Transverse colon (tissue), 4 donors: ENCODE measurements at regions not wholly inside any gene's neighbourhood (a gene's known extent, or its start where the extent isn't known, plus 50 kb on each side); places are given as distances from the start of the nearest gene placed in this dataset.

Source experiments
- DNase-seq: peaks from one replicate; pipeline ENCODE4 v3.0.0-alpha.2; 2019
- H3K27ac ChIP-seq, 4 donors: fragments of 200-600 bp; sonication (generic); 2 replicates each; pipeline ENCODE4 v1.5.1; 2016 to 2018; ENCODE audit warnings: inconsistent platforms in 4 of 4
- H3K27me3 ChIP-seq: fragments of 200-600 bp; sonication (generic); 2 replicates; pipeline ENCODE4 v1.5.1; 2017; ENCODE audit warnings: inconsistent platforms
- H3K36me3 ChIP-seq, 4 donors: fragments of 200-600 bp; sonication (generic); 2 replicates each; pipeline ENCODE4 v1.5.1; 2017 to 2019; ENCODE audit warnings: inconsistent platforms in 4 of 4
- H3K4me1 ChIP-seq, 4 donors: fragments of 200-600 bp; sonication (generic); 2 replicates each; pipeline ENCODE4 v1.5.1; 2017 to 2020; ENCODE audit warnings: inconsistent platforms in 4 of 4
- H3K4me3 ChIP-seq, 4 donors: fragments of 200-600 bp; sonication (generic); 1 replicate in 1 of 4; 2 replicates in 3 of 4; pipeline versions ENCODE4 v1.5.1 to v1.6.1; 2017 to 2019; ENCODE audit warnings: inconsistent platforms in 4 of 4
- H3K9me3 ChIP-seq, 2 donors: fragments of 200-600 bp; sonication (generic); 2 replicates each; pipeline ENCODE4 v1.5.1; 2017 to 2019; ENCODE audit warnings: inconsistent platforms in 2 of 2
- EP300 ChIP-seq: sonication (generic); formaldehyde crosslinking; IDR thresholded peaks from one replicate; pipeline ENCODE4 v1.6.1; 2017; ENCODE audit warnings: antibody characterized with exemption, low read depth
- POLR2A ChIP-seq: fragments of 450-650 bp; IDR thresholded peaks from one replicate; pipeline ENCODE4 v1.6.1; 2016; ENCODE audit warnings: antibody characterized with exemption, mild to moderate bottlenecking, moderate library complexity
- POLR2AphosphoS5 ChIP-seq, 3 donors: sonication (generic); formaldehyde crosslinking; IDR thresholded peaks; one replicate each; pipeline ENCODE4 v1.6.1; 2016; ENCODE audit warnings: antibody characterized with exemption in 3 of 3
- WGBS, 2 donors: methylation state at CpG; one replicate each; pipeline ENCODE4 v1.1.5; 2018; ENCODE audit warnings: low coverage in 1 of 2; 5-methylcytosine and 5-hydroxymethylcytosine counted together
- in situ Hi-C, 4 donors: fragments of 200-750 bp; cut with MboI; loops; one replicate each; pipeline versions ENCODE4 v1.15.0 to v1.15.1; 2017; ENCODE audit warnings: low sequenced_read_pairs in 3 of 4, low pct_ligation_motif_present in 1 of 4, low pct_unique_long_range_greater_than_20kb in 1 of 4
- intact Hi-C: fragments of 100-400 bp; cut with DNase I; formaldehyde crosslinking; loops from one replicate; pipeline ENCODE4 v1.15.1; 2023; ENCODE audit warnings: low total_unique reads
- TF ChIP-seq, protein P1 (sequence below), 5 experiments: fragments of 200-600 bp in 3 of 5; fragments of 450-650 bp in 2 of 5; sonication (generic) in 3 of 5; IDR thresholded peaks; 1 replicate in 2 of 5; 2 replicates in 3 of 5; pipeline ENCODE4 v1.5.1; 2016 to 2017; ENCODE audit warnings: antibody characterized with exemption in 5 of 5, inconsistent platforms in 3 of 5, mild to moderate bottlenecking in 2 of 5, moderate library complexity in 1 of 5

DNA sequence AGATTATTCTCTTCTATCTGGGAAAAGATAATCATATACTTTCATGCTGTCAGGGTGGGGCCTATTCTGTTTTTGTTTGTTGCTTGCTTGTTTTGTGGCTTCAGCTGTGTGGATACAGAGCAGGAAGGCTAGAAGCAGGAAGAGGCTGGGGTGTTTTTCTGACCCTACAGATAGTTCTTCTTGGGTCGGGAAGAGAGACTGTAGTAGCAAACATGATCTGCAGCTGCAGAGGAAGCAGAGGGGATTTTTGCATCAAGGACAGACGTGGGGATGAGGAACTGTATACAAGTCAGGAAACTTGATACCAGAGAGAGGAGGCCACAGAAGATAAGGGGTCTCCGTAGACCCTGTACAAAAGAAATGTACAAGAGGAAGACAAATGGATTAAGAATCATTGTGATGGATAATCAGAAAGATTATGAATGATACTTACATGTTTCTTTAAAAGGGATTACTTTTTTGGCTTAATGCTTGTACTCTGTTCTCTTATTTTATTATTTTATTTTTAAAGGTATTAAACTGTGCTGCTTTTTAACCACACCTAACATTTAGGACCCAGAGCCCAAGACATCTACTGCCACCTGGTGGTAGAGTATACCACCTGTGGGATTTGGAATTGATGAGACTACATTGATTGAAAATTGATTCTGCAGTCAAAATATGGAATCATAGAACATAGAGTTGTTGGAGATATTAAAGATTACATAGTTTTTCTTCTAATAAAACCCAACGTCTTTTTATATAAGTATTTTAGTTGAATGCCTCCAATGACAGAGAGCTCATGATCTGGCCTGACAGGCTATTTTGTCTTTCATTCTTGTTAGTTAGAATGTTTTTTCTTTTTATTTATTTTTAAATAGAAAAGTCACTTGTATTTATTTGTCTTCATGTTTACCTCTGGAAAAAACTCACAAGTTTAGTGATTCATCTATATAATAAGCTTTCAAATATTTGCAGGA lies 87.3 kb upstream of the ROPN1 start:
- DNase-seq: no peak
- H3K27ac ChIP-seq: no peak overlapping the region
- in situ Hi-C loops: no loop called here
- H3K36me3 ChIP-seq: no peaks in the 10 kb centered on the region
- H3K9me3 ChIP-seq: no peaks in the 10 kb centered on the region
- H3K4me1 ChIP-seq: no peaks in the 10 kb centered on the region
- no peaks in the 10 kb centered on the region for H3K27me3 ChIP-seq
- no peak overlapping the region for H3K4me3 ChIP-seq
- TF ChIP-seq POLR2A: no peak
- TF ChIP-seq, protein P1, sequence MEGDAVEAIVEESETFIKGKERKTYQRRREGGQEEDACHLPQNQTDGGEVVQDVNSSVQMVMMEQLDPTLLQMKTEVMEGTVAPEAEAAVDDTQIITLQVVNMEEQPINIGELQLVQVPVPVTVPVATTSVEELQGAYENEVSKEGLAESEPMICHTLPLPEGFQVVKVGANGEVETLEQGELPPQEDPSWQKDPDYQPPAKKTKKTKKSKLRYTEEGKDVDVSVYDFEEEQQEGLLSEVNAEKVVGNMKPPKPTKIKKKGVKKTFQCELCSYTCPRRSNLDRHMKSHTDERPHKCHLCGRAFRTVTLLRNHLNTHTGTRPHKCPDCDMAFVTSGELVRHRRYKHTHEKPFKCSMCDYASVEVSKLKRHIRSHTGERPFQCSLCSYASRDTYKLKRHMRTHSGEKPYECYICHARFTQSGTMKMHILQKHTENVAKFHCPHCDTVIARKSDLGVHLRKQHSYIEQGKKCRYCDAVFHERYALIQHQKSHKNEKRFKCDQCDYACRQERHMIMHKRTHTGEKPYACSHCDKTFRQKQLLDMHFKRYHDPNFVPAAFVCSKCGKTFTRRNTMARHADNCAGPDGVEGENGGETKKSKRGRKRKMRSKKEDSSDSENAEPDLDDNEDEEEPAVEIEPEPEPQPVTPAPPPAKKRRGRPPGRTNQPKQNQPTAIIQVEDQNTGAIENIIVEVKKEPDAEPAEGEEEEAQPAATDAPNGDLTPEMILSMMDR (IDR thresholded peaks at IDR 0.05): peak; percentile 65 to 82 (median 77)
- intact Hi-C loops: loop anchor here (5.0 kb wide), 1 partner anchor 62 kb away; no protein-coding TSS in a partner anchor
- WGBS, 2 donors: 18 to 42% methylated on average over 3 to 4 of the region's 4 CpGs

DNA sequence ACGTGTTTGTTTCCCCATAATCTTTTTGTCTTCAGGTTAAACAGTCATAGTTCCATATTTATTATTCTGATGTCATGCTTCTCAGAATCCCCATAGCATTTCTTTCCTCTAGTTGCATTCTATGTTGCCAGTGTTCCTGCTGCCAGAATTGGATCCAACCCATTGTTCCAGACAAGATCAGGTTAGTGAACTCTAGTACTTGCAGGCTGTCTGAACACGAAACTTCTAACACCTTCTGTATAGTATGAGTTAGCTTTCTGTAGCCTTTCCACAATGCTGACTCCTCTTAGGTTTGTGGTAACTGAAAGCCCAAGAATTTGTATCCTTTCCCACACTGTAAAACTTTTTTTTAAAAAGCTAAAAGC lies 88.0 kb upstream of the ROPN1 start:
- H3K27me3 ChIP-seq: no peaks in the 10 kb centered on the region
- in situ Hi-C loops (loop anchor here in 2 of 4 donors (5.0 kb wide), 1 partner anchor 63 kb away; no protein-coding TSS in a partner anchor), intact Hi-C loops (loop anchor here (5.0 kb wide), 1 partner anchor 63 kb away; no protein-coding TSS in a partner anchor)
- H3K27ac ChIP-seq: no peak overlapping the region
- 86 to 88% methylated on average over 2 of the region's 2 CpGs for WGBS, 2 donors
- no peaks in the 10 kb centered on the region for H3K36me3 ChIP-seq
- no peaks in the 10 kb centered on the region for H3K9me3 ChIP-seq
- TF ChIP-seq, protein P1 (IDR thresholded peaks at IDR 0.05): no peak
- TF ChIP-seq EP300 (no peak), POLR2AphosphoS5 (IDR thresholded peaks at IDR 0.05) (no peak), POLR2A (no peak)
- no peak for DNase-seq
- H3K4me1 ChIP-seq: no peaks in the 10 kb centered on the region
- no peak overlapping the region for H3K4me3 ChIP-seq

DNA sequence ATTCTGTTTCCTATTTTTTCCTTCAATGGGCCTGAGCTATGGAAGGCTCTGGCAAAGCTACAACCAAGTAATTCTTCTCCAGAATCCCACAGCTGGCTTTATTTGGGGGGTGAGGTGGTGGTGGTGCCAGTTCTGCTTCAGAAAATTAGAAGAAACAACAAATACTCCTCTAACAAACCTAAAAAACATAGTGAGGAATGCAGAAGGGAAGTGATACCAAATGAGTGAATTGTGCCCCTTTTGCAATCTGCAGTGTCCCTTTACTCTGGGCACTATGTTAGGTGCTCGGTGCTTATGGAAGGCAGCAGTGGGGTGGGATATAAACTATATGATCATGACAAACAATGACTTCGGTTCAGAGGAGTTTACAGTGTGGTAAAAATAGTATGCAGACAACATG lies 90.4 kb upstream of the ROPN1 start:
- WGBS, 2 donors: 69% methylated on average over 2 of the region's 2 CpGs; no CpG with 5 or more reads in 1 of the 2 donors
- TF ChIP-seq POLR2AphosphoS5 (IDR thresholded peaks at IDR 0.05): no peak
- TF ChIP-seq, protein P1 (IDR thresholded peaks at IDR 0.05): no peak
- no peak for TF ChIP-seq EP300
- TF ChIP-seq POLR2A: no peak
- Histone ChIP-seq H3K36me3 (no peaks in the 10 kb centered on the region), H3K27ac (no peak overlapping the region), H3K4me3 (no peak overlapping the region), H3K4me1 (no peaks in the 10 kb centered on the region), H3K27me3 (no peaks in the 10 kb centered on the region), H3K9me3 (no peaks in the 10 kb centered on the region)
- in situ Hi-C loops: loop anchor here in 2 of 4 donors (5.0 kb wide), 1 partner anchor 65 kb away; no protein-coding TSS in a partner anchor
- no peak for DNase-seq
- intact Hi-C loops: no loop called here

DNA sequence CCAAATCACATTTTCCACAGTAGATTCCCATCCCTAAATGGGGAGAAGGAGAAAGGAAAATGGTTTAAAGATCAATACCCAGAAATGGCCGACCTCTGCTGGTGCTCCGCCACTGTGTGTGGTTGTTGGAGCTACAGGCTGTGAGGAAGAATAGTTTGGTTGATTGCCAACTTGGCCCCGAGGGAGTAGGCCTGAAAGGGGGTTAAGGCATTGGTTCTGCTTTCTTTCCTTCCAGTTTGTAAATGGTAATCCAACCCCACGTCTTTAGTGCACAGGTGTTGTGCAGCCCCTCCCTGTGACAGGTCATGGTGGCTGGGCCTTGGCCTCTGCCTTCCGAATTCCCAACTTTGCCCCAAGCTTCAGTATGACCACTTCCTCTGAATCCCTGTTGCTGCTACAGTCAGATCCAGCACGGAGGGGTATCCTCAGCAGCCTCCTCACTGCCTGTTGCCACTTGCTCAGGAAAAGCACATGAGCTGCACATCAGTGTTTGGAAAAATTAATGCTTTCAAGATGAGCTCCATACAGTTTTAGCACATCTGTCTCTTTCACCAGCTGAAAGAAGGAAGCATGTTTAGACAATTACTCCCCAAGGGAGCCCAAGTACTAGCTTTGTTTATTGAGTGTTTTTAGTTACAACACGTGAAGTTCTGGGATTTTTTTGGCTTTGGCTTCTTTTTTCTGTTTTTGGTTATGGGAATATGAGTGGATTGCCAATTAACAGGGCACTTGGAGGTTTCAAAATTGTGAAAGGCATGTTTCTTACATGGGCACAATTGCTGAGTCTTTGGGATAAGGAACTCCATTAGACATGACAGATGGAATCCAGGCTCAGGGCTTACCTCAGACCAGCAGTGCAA lies 92.3 kb upstream of the ROPN1 start:
- WGBS, 2 donors: 57 to 61% methylated on average over 5 to 7 of the region's 7 CpGs
- no peaks in the 10 kb centered on the region for H3K9me3 ChIP-seq
- no peaks in the 10 kb centered on the region for H3K4me1 ChIP-seq
- intact Hi-C loops: no loop called here
- H3K27ac ChIP-seq: no peak overlapping the region
- no peak overlapping the region for H3K4me3 ChIP-seq
- H3K36me3 ChIP-seq: no peaks in the 10 kb centered on the region
- TF ChIP-seq POLR2A (no peak), POLR2AphosphoS5 (IDR thresholded peaks at IDR 0.05) (no peak), EP300 (no peak)
- TF ChIP-seq, protein P1 (IDR thresholded peaks at IDR 0.05): no peak
- DNase-seq: no peak
- in situ Hi-C loops: loop anchor here in 2 of 4 donors (5.0 kb wide), 1 partner anchor 67 kb away; no protein-coding TSS in a partner anchor
- H3K27me3 ChIP-seq: no peaks in the 10 kb centered on the region
